ENCODE measurements at regions not wholly inside any gene's neighbourhood (a gene's known extent, or its start where the extent isn't known, plus 50 kb on each side); places are given as distances from the start of the nearest gene placed in this dataset.

- TF ChIP-seq CTCF (IDR thresholded peaks at IDR 0.05 in 2 of 3, conservative IDR thresholded peaks at IDR 0.05 in 1 of 3; ENCODE audit: borderline replicate concordance in 1 of 3, insufficient read depth in 1 of 3, low read depth in 2 of 3, low read length in 2 of 3) (no peak), SIN3A (IDR thresholded peaks at IDR 0.05; ENCODE audit: low read depth) (no peak), EZH2 (IDR thresholded peaks at IDR 0.05) (no peak), ZNF274 (IDR thresholded peaks at IDR 0.05; ENCODE audit: low read depth, low read length) (no peak), POLR2A (IDR thresholded peaks at IDR 0.05; ENCODE audit: borderline replicate concordance, extremely low read depth, insufficient read depth, insufficient read length) (no peak), EGR1 (IDR thresholded peaks at IDR 0.05; ENCODE audit: low read depth) (no peak), POLR2AphosphoS5 (IDR thresholded peaks at IDR 0.05; ENCODE audit: low read depth, low read length) (no peak), SRF (IDR thresholded peaks at IDR 0.05; ENCODE audit: low read depth) (no peak), ATF3 (IDR thresholded peaks at IDR 0.05) (no peak)
- TF ChIP-seq, protein P1, sequence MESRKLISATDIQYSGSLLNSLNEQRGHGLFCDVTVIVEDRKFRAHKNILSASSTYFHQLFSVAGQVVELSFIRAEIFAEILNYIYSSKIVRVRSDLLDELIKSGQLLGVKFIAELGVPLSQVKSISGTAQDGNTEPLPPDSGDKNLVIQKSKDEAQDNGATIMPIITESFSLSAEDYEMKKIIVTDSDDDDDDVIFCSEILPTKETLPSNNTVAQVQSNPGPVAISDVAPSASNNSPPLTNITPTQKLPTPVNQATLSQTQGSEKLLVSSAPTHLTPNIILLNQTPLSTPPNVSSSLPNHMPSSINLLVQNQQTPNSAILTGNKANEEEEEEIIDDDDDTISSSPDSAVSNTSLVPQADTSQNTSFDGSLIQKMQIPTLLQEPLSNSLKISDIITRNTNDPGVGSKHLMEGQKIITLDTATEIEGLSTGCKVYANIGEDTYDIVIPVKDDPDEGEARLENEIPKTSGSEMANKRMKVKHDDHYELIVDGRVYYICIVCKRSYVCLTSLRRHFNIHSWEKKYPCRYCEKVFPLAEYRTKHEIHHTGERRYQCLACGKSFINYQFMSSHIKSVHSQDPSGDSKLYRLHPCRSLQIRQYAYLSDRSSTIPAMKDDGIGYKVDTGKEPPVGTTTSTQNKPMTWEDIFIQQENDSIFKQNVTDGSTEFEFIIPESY (IDR thresholded peaks at IDR 0.05; ENCODE audit: extremely low read depth, insufficient replicate concordance, low read length), result no peak
Measured at GRCh38 chr13:106786006-106786563, 218.1 kb upstream of the ARGLU1 start.
